Fibroblast of lung (primary cell): ENCODE measurements at regions not wholly inside any gene's neighbourhood (a gene's known extent, or its start where the extent isn't known, plus 50 kb on each side); places are given as distances from the start of the nearest gene placed in this dataset.
"Not testable (repeated sequence)": the region's sequence is repeated elsewhere in the genome, so short reads cannot be mapped to it uniquely, and the experiment has no call there.

ENCODE experiments used
- DNase-seq, 2 donors: peaks; one replicate each; pipeline versions ENCODE4 v3.0.0 to v3.0.0-alpha.2; 2010; ENCODE audit warnings: low read depth in 2 of 2
- H2AFZ ChIP-seq: 2 replicates; pipeline ENCODE4 v1.5.1; 2012; ENCODE audit warnings: low read length, control low read depth, inconsistent platforms
- H3K27ac ChIP-seq: 2 replicates; pipeline ENCODE4 v1.5.1; 2011; ENCODE audit warnings: low read length, control low read depth; ENCODE audit not compliant: insufficient read depth
- H3K27me3 ChIP-seq: 2 replicates; pipeline ENCODE4 v1.5.1; 2011; ENCODE audit warnings: mild to moderate bottlenecking, low read length; ENCODE audit not compliant: control insufficient read depth, insufficient read depth
- H3K36me3 ChIP-seq: 2 replicates; pipeline ENCODE4 v1.5.1; 2011; ENCODE audit warnings: low read length; ENCODE audit not compliant: control insufficient read depth, insufficient read depth
- H3K4me1 ChIP-seq: 2 replicates; pipeline ENCODE4 v1.5.1; 2011; ENCODE audit warnings: low read length; ENCODE audit not compliant: control insufficient read depth, insufficient read depth; ENCODE audit errors: extremely low read depth
- H3K4me2 ChIP-seq: 2 replicates; pipeline ENCODE4 v1.5.1; 2011; ENCODE audit warnings: low read length, control low read depth; ENCODE audit not compliant: insufficient read depth; ENCODE audit errors: extremely low read depth
- H3K4me3 ChIP-seq, 4 experiments: fragments of 200-600 bp in 1 of 4; sonication (generic) in 1 of 4; replicated peaks in 1 of 4; 2 replicates each; pipeline ENCODE4 v1.5.1; 2011 to 2016; ENCODE audit warnings: low read length in 4 of 4, low read depth in 3 of 4, mild to moderate bottlenecking in 3 of 4, control low read depth in 2 of 4, inconsistent platforms in 1 of 4, mixed read lengths in 1 of 4; ENCODE audit not compliant: insufficient read depth in 1 of 4; ENCODE audit errors: control extremely low read depth in 1 of 4
- H3K79me2 ChIP-seq: 2 replicates; pipeline ENCODE4 v1.5.1; 2012; ENCODE audit warnings: mild to moderate bottlenecking, low read length, inconsistent platforms; ENCODE audit not compliant: control insufficient read depth, insufficient read depth
- H3K9ac ChIP-seq: 2 replicates; pipeline ENCODE4 v1.5.1; 2011; ENCODE audit warnings: mild to moderate bottlenecking, low read length, control low read depth; ENCODE audit not compliant: insufficient read depth
- H3K9me3 ChIP-seq: 2 replicates; pipeline ENCODE4 v1.5.1; 2012; ENCODE audit warnings: low read depth, low read length; ENCODE audit not compliant: control insufficient read depth, insufficient read depth
- H4K20me1 ChIP-seq: 2 replicates; pipeline ENCODE4 v1.5.1; 2011; ENCODE audit warnings: low read length; ENCODE audit not compliant: control insufficient read depth, insufficient read depth; ENCODE audit errors: extremely low read depth

- not testable (repeated sequence) for H3K79me2 ChIP-seq, H2AFZ ChIP-seq, DNase-seq, H3K27me3 ChIP-seq, H3K4me1 ChIP-seq, H3K36me3 ChIP-seq, H3K27ac ChIP-seq, H3K9me3 ChIP-seq, H3K9ac ChIP-seq, H4K20me1 ChIP-seq, H3K4me3 ChIP-seq, H3K4me2 ChIP-seq
Observed at GRCh38 chr22:21251435-21251834, 132.1 kb upstream of the RIMBP3B start.

DNA sequence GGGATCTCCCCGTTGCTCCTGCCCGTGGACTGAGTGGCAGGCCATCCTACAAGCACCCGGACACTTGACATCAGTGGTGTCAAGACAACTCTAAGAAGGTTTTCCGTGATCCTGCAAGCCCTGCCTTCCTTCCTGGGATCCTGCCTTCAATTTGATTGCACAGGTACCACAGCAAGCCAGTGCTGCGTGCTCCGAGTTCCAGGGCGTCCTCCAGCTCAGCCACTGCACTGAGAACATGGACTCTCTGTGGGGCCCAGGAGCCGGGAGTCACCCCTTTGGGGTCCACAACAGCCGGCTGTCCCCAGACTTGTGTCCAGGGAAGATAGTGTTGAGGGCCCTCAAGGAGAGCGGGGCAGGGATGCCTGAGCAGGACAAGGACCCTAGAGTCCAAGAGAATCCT is 100.9 kb upstream of the RIMBP3B start:
- H3K9me3 ChIP-seq, H3K9ac ChIP-seq, H2AFZ ChIP-seq, H3K27me3 ChIP-seq, H4K20me1 ChIP-seq, H3K4me1 ChIP-seq, H3K4me2 ChIP-seq, H3K79me2 ChIP-seq, DNase-seq, H3K36me3 ChIP-seq, H3K4me3 ChIP-seq, H3K27ac ChIP-seq: not testable (repeated sequence)

GRCh38 chr22:21293702-21294101 is 89.8 kb upstream of the RIMBP3B start:
- not testable (repeated sequence) for H3K27me3 ChIP-seq, H3K9ac ChIP-seq, H3K4me2 ChIP-seq, DNase-seq, H3K4me3 ChIP-seq, H3K9me3 ChIP-seq, H3K79me2 ChIP-seq, H4K20me1 ChIP-seq, H3K4me1 ChIP-seq, H3K27ac ChIP-seq, H2AFZ ChIP-seq, H3K36me3 ChIP-seq

GRCh38 chr22:21327629-21328028 is 55.9 kb upstream of the RIMBP3B start:
- H3K79me2 ChIP-seq, H3K36me3 ChIP-seq, DNase-seq, H4K20me1 ChIP-seq, H3K9ac ChIP-seq, H3K4me1 ChIP-seq, H3K27me3 ChIP-seq, H3K27ac ChIP-seq, H3K4me3 ChIP-seq, H2AFZ ChIP-seq, H3K4me2 ChIP-seq, H3K9me3 ChIP-seq: not testable (repeated sequence)
